Hypothalamus (tissue), 51 donors: ENCODE measurements at regions not wholly inside any gene's neighbourhood (a gene's known extent, or its start where the extent isn't known, plus 50 kb on each side); places are given as distances from the start of the nearest gene placed in this dataset.

Experiments
- DNase-seq, 51 donors: peaks; one replicate each; lab custom pipeline; 2025; lab: John Stamatoyannopoulos, UW

GRCh38 chr3:179503152-179503551 lies 51.9 kb upstream of the GNB4 start:
- no peak for DNase-seq

- no peak for DNase-seq
Measured at GRCh38 chr3:179503640-179504039, 52.4 kb upstream of the GNB4 start.

GRCh38 chr3:179504371-179504770 lies 53.1 kb upstream of the GNB4 start:
- DNase-seq = no peak

GRCh38 chr3:179505534-179505933 lies 54.3 kb upstream of the GNB4 start:
- DNase-seq = no peak

- no peak for DNase-seq
Measured at GRCh38 chr3:179506792-179507191, 55.5 kb upstream of the GNB4 start.

GRCh38 chr3:179509701-179510100 lies 53.0 kb upstream of the ACTL6A start:
- no peak for DNase-seq

GRCh38 chr3:179510496-179510895 lies 52.2 kb upstream of the ACTL6A start:
- no peak for DNase-seq

- peak in 2 of 51 donors; percentile 12 to 21 for DNase-seq
Measured at GRCh38 chr3:179512378-179512777, 50.3 kb upstream of the ACTL6A start.
